ENCODE measurements at regions not wholly inside any gene's neighbourhood (a gene's known extent, or its start where the extent isn't known, plus 50 kb on each side); places are given as distances from the start of the nearest gene placed in this dataset.
"Not testable (repeated sequence)": the region's sequence is repeated elsewhere in the genome, so short reads cannot be mapped to it uniquely, and the experiment has no call there.

DNA sequence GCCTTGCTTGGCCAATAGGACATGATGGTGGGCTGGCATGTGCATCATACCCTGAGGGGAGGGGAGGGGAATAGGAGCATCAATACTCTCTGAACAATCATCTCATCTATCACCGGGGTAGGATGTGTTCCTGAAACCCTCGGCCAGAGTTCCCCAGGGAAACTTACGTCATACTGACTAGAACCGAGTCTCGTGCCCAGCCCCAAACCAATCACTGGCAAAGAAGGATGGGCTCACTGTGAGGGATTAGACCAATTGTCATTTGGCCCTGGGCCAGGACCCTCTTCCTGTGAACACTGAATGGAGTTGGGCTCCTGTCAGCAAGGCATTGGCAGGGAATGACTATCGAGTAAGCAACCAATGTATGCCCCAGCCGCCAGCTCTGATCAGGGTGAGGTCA lies 261.5 kb downstream of the MYCN start:
- H3K4me3 ChIP-seq (ENCODE audit: low read depth, low read length) = no peak overlapping the region
- TF ChIP-seq CTCF (IDR thresholded peaks at IDR 0.05; ENCODE audit: low read depth, low read length, missing control alignments) = no peak
- no peak for DNase-seq (ENCODE audit: low read depth)

- no peak for DNase-seq (ENCODE audit: low read depth)
- TF ChIP-seq CTCF (IDR thresholded peaks at IDR 0.05; ENCODE audit: low read depth, low read length, missing control alignments) = no peak
Measured at GRCh38 chr2:16200554-16201193, 260.3 kb downstream of the MYCN start.

DNA sequence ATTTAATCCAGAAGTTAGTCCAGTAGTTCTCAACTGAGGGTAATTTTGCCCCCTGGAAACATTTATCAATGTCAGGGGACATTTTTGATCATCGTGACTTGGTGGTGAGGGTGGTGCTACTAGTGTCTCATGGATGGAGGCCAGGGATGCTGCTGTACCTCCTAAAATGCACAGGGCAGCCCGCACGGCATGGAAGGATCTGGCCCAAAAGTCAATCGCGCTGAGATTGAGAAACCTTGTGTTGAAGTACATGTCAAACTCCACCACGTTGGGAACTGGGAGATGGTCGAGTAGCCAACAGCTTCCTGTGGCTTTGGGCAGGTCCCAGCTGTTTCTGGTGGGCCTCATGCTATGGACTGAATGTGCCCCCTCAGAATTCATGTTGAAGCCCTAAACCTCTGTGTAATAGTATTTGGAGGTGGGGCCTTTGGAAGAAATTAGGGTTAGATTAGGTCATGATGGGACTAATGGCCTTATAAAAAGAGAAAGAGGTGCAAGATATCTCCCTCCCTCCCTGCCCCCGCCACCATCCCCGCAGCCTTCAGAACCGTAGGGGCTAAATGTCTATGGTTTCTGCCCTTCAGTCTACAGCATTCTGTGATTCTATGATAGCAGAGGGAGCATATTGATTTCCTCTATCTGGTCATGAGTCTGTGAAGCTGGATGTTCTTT lies 259.7 kb downstream of the MYCN start:
- no peak for TF ChIP-seq CTCF (IDR thresholded peaks at IDR 0.05; ENCODE audit: low read depth, low read length, missing control alignments)
- DNase-seq (ENCODE audit: low read depth) = no peak
- H3K4me3 ChIP-seq (ENCODE audit: low read depth, low read length) = no peak overlapping the region

More at GRCh38 chr2:16200554-16201193, 260.3 kb downstream of the MYCN start:
- no peak overlapping the region for H3K4me3 ChIP-seq (ENCODE audit: low read depth, low read length)

DNA sequence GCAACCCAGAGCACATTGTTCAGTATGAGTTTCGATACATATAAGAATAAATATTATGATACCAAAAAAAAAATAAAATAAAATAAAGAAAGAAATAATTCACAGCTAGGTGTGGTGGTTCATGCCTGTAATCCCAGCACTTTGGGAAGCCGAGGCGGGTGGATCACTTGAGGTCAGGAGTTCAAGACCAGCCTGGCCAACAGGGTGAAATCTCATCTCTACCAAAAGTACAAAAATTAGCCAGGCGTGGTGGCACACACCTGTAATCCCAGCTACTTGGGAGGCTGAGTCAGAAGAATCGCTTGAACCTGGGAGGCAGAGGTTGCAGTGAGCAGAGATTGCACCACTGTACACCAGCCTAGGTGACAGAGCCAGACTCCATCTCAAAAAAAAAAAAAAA lies 258.9 kb downstream of the MYCN start:
- not testable (repeated sequence) for H3K4me3 ChIP-seq (ENCODE audit: low read depth, low read length); DNase-seq (ENCODE audit: low read depth)

GRCh38 chr2:16198166-16198912 lies 258.0 kb downstream of the MYCN start:
- no peak for DNase-seq (ENCODE audit: low read depth)
- H3K4me3 ChIP-seq (ENCODE audit: low read depth, low read length) = no peak overlapping the region
- no peak for TF ChIP-seq CTCF (IDR thresholded peaks at IDR 0.05; ENCODE audit: low read depth, low read length, missing control alignments)

DNA sequence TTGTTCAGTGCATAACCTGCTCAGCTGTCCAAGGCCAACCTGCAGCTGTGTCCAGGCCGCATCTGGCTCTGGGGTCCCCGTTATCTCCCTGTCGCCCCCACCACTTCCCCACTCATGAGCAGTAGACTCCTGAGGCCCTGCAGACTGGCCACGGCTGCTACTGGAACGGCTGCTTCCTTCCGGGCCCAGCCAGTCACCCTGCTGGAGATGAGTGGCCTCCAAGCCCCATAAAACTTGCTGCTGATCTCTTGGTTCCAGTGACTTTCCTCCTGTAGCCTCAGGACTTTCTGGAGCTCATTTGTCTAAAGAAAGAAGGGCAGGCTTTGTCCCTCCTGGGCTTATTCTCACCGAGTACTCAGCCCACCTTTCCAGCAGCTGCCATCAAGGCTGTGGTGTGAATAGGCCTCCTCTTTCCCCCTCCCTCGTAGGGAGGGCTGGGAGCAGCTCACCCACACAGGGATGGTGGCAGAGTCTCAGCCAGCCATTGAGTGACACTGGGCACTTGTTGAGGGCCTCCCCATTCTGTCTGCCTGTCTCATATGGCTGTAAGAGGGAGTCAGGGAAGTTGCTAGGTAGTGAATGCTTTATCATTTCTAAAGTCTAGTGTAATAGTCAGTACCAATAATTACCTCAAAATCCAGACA lies 257.3 kb downstream of the MYCN start:
- DNase-seq (ENCODE audit: low read depth) = no peak
- H3K4me3 ChIP-seq (ENCODE audit: low read depth, low read length) = no peak overlapping the region
- no peak for TF ChIP-seq CTCF (IDR thresholded peaks at IDR 0.05; ENCODE audit: low read depth, low read length, missing control alignments)

Data from GM12864 (cell line).